ENCODE measurements at regions not wholly inside any gene's neighbourhood (a gene's known extent, or its start where the extent isn't known, plus 50 kb on each side); places are given as distances from the start of the nearest gene placed in this dataset.

DNA sequence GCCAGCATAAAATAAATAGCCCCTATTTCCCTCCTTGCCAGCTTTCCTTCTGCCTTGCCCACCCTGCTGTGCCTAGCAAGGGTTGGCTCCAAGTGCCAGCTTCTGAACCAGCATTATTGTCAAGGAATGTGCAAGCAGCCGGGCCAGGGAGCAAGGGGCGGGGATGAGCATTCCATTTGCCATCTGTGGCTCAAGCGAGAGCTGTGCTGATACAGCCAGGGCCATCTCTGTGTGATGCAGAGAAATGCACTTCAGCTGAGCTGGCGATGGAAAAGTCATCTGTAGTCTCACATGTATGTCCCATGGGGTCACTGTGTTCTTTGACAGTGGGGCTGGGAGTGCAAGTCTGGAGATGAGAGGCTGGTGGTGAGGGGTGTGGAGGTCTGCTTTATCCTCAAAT, 137.3 kb downstream of the SUDS3 start:
- H3K27me3 ChIP-seq (ENCODE audit: insufficient read depth, low read length): no peaks in the 10 kb centered on the region
- no peak overlapping the region for H2AK5ac ChIP-seq (ENCODE audit: low read length)
- no peak overlapping the region for H3K4ac ChIP-seq (ENCODE audit: low read depth, low read length)
- no peak overlapping the region for H4K8ac ChIP-seq (ENCODE audit: low read depth, low read length)
- H3K79me1 ChIP-seq (ENCODE audit: low read length): no peaks in the 10 kb centered on the region
- H3K9me3 ChIP-seq (ENCODE audit: insufficient read depth, low read depth, low read length): peaks cover 3% of the 10 kb centered on the region
- H2AFZ ChIP-seq (ENCODE audit: insufficient read depth, low read length, poor library complexity): no peak overlapping the region
- no peak overlapping the region for H3K18ac ChIP-seq (ENCODE audit: low read length)
- H4K91ac ChIP-seq (ENCODE audit: low read depth, low read length): no peak overlapping the region
- no peaks in the 10 kb centered on the region for H3K36me3 ChIP-seq (ENCODE audit: control insufficient read depth in 1 of 2, insufficient read depth in 2 of 2, low read length in 2 of 2)
- peak overlapping the region; percentile 40 for H3K4me3 ChIP-seq (ENCODE audit: low read depth, low read length)
- no peak overlapping the region for H4K12ac ChIP-seq (ENCODE audit: low read depth, low read length)
- H3K23ac ChIP-seq (ENCODE audit: low read length): no peak overlapping the region
- H2BK120ac ChIP-seq (ENCODE audit: insufficient read depth, low read length, poor library complexity): no peak overlapping the region
- H3K4me2 ChIP-seq (ENCODE audit: low read length): no peak overlapping the region
- no peak overlapping the region for H2BK12ac ChIP-seq (ENCODE audit: low read length)
- H3K14ac ChIP-seq (ENCODE audit: low read length): no peak overlapping the region
- peak; percentile 23 to 48 for DNase-seq
- H2BK5ac ChIP-seq (ENCODE audit: low read depth, low read length, poor library complexity): no peak overlapping the region
- H3K79me2 ChIP-seq (ENCODE audit: control insufficient read depth, insufficient read depth, low read length, poor library complexity): no peaks in the 10 kb centered on the region
- H3K9ac ChIP-seq (ENCODE audit: low read length): no peak overlapping the region
- no peaks in the 10 kb centered on the region for H3K4me1 ChIP-seq (ENCODE audit: control insufficient read depth in 1 of 2, insufficient read depth in 2 of 2, low read length in 2 of 2)
- no peak overlapping the region for H3K27ac ChIP-seq (ENCODE audit: low read depth, low read length)
- no CpG with 5 or more reads among the region's 4 CpGs for WGBS (ENCODE audit: extremely low coverage, insufficient coverage, insufficient read length)

DNA sequence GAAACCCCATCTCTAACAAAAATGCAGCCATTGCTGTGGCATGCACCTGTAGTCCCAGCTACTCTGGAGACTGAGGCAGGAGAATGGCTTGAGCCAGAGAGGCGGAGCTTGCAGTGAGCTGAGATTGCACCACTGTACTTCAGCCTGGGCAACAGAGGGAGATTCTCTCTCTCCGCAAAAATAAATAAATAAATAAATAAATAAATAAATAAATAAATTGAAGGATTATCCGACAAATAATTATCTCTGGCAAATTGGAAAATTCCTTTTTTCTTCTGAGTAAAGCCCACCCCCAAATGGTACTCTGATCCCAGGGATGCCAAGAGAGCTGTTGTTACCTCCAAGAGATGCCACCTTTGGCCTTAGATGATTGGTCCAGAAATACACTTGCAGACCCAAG, 137.9 kb downstream of the SUDS3 start:
- Histone ChIP-seq H3K18ac (ENCODE audit: low read length) (no peak overlapping the region), H3K36me3 (ENCODE audit: control insufficient read depth in 1 of 2, insufficient read depth in 2 of 2, low read length in 2 of 2) (no peaks in the 10 kb centered on the region), H3K27ac (ENCODE audit: low read depth, low read length) (no peak overlapping the region), H2BK120ac (ENCODE audit: insufficient read depth, low read length, poor library complexity) (no peak overlapping the region), H4K91ac (ENCODE audit: low read depth, low read length) (no peak overlapping the region), H3K27me3 (ENCODE audit: insufficient read depth, low read length) (no peaks in the 10 kb centered on the region), H2AK5ac (ENCODE audit: low read length) (no peak overlapping the region), H4K12ac (ENCODE audit: low read depth, low read length) (no peak overlapping the region), H3K9ac (ENCODE audit: low read length) (no peak overlapping the region), H3K4me1 (ENCODE audit: control insufficient read depth in 1 of 2, insufficient read depth in 2 of 2, low read length in 2 of 2) (no peaks in the 10 kb centered on the region), H3K9me3 (ENCODE audit: insufficient read depth, low read depth, low read length) (peaks cover 3% of the 10 kb centered on the region), H3K4me3 (ENCODE audit: low read depth, low read length) (no peak overlapping the region), H3K23ac (ENCODE audit: low read length) (no peak overlapping the region), H3K79me2 (ENCODE audit: control insufficient read depth, insufficient read depth, low read length, poor library complexity) (no peaks in the 10 kb centered on the region), H2AFZ (ENCODE audit: insufficient read depth, low read length, poor library complexity) (no peak overlapping the region), H3K14ac (ENCODE audit: low read length) (no peak overlapping the region), H3K4me2 (ENCODE audit: low read length) (no peak overlapping the region), H4K8ac (ENCODE audit: low read depth, low read length) (no peak overlapping the region), H2BK12ac (ENCODE audit: low read length) (no peak overlapping the region), H3K4ac (ENCODE audit: low read depth, low read length) (no peak overlapping the region), H2BK5ac (ENCODE audit: low read depth, low read length, poor library complexity) (no peak overlapping the region), H3K79me1 (ENCODE audit: low read length) (no peaks in the 10 kb centered on the region)
- DNase-seq: no peak
- whole genome bisulfite sequencing (ENCODE audit: extremely low coverage, insufficient coverage, insufficient read length): no CpG with 5 or more reads among the region's 3 CpGs

DNA sequence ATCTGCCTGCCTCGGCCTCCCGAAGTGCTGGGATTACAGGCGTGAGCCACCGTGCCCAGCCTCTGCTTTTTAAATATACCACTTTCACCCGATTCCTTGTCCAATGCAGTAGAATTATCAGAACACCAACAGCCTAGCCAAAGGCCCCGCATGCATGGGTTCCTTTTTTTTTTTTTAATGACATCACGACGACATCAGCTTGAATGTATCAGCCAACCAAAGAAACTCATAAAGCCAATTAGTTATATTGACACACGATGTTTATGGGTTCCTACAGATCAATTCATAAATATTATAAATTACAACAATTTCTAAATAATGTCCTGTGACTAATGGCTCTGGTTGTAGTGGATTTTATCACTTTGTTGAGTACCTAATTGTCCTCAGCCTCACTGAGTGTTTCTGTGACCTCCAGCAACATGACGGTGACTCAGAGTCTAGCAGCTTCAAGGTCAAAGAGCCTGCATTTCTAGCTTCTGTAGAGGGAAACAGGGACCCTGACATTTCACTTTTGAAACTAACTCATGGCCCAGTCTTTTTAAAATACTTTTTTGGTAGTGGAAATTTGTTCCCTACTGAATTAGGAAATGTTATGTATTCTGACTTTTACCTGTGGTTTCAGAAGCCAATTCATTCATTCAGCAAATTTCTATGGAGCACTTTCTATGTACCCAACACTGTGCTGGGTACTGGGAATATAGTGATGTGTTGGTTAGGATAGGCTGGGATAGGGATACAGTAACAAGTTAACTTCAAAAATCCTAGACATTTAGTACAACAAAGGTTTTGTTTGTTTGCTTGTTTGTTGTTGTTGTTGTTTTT, 144.1 kb downstream of the SUDS3 start:
- Histone ChIP-seq H3K36me3 (ENCODE audit: control insufficient read depth in 1 of 2, insufficient read depth in 2 of 2, low read length in 2 of 2) (no peaks in the 10 kb centered on the region), H3K79me1 (ENCODE audit: low read length) (no peaks in the 10 kb centered on the region), H3K14ac (ENCODE audit: low read length) (no peak overlapping the region), H3K23ac (ENCODE audit: low read length) (no peak overlapping the region), H3K4ac (ENCODE audit: low read depth, low read length) (no peak overlapping the region), H4K8ac (ENCODE audit: low read depth, low read length) (no peak overlapping the region), H2BK12ac (ENCODE audit: low read length) (no peak overlapping the region), H3K79me2 (ENCODE audit: control insufficient read depth, insufficient read depth, low read length, poor library complexity) (no peaks in the 10 kb centered on the region), H3K4me2 (ENCODE audit: low read length) (no peak overlapping the region), H2BK120ac (ENCODE audit: insufficient read depth, low read length, poor library complexity) (no peak overlapping the region), H2BK5ac (ENCODE audit: low read depth, low read length, poor library complexity) (no peak overlapping the region), H3K27me3 (ENCODE audit: insufficient read depth, low read length) (no peaks in the 10 kb centered on the region), H3K4me1 (ENCODE audit: control insufficient read depth in 1 of 2, insufficient read depth in 2 of 2, low read length in 2 of 2) (no peaks in the 10 kb centered on the region), H3K27ac (ENCODE audit: low read depth, low read length) (no peak overlapping the region), H2AK5ac (ENCODE audit: low read length) (no peak overlapping the region), H3K9ac (ENCODE audit: low read length) (no peak overlapping the region), H4K12ac (ENCODE audit: low read depth, low read length) (no peak overlapping the region), H4K91ac (ENCODE audit: low read depth, low read length) (no peak overlapping the region), H3K18ac (ENCODE audit: low read length) (no peak overlapping the region), H3K4me3 (ENCODE audit: low read depth, low read length) (no peak overlapping the region), H3K9me3 (ENCODE audit: insufficient read depth, low read depth, low read length) (peaks cover 3% of the 10 kb centered on the region), H2AFZ (ENCODE audit: insufficient read depth, low read length, poor library complexity) (no peak overlapping the region)
- DNase-seq: no peak
- WGBS (ENCODE audit: extremely low coverage, insufficient coverage, insufficient read length): no CpG with 5 or more reads among the region's 10 CpGs

DNA sequence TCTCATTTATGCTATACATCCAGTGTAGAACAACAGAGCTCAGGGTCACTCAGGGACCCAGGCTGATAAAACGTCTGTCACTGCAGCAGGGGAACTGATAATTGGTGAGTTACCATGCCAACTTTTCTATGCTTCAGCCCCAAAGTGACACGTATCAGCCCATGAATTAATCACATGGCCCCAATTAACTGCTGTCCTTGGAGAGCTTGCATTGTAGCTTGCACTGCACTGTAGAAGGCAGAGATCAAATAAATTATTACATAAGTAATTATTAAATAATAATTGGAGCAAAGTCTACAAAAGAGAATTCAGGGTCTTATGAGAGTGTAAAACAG, 144.6 kb downstream of the SUDS3 start:
- Histone ChIP-seq H2AK5ac (ENCODE audit: low read length) (no peak overlapping the region), H3K4me3 (ENCODE audit: low read depth, low read length) (no peak overlapping the region), H2BK5ac (ENCODE audit: low read depth, low read length, poor library complexity) (no peak overlapping the region), H3K4ac (ENCODE audit: low read depth, low read length) (no peak overlapping the region), H3K79me2 (ENCODE audit: control insufficient read depth, insufficient read depth, low read length, poor library complexity) (no peaks in the 10 kb centered on the region), H3K4me2 (ENCODE audit: low read length) (no peak overlapping the region), H3K79me1 (ENCODE audit: low read length) (no peaks in the 10 kb centered on the region), H4K12ac (ENCODE audit: low read depth, low read length) (no peak overlapping the region), H3K36me3 (ENCODE audit: control insufficient read depth in 1 of 2, insufficient read depth in 2 of 2, low read length in 2 of 2) (no peaks in the 10 kb centered on the region), H3K14ac (ENCODE audit: low read length) (no peak overlapping the region), H3K9ac (ENCODE audit: low read length) (no peak overlapping the region), H3K27me3 (ENCODE audit: insufficient read depth, low read length) (no peaks in the 10 kb centered on the region), H2BK12ac (ENCODE audit: low read length) (no peak overlapping the region), H3K9me3 (ENCODE audit: insufficient read depth, low read depth, low read length) (peaks cover 3% of the 10 kb centered on the region), H3K18ac (ENCODE audit: low read length) (no peak overlapping the region), H2AFZ (ENCODE audit: insufficient read depth, low read length, poor library complexity) (no peak overlapping the region), H3K27ac (ENCODE audit: low read depth, low read length) (no peak overlapping the region), H2BK120ac (ENCODE audit: insufficient read depth, low read length, poor library complexity) (no peak overlapping the region), H4K91ac (ENCODE audit: low read depth, low read length) (no peak overlapping the region), H4K8ac (ENCODE audit: low read depth, low read length) (no peak overlapping the region), H3K23ac (ENCODE audit: low read length) (no peak overlapping the region), H3K4me1 (ENCODE audit: control insufficient read depth in 1 of 2, insufficient read depth in 2 of 2, low read length in 2 of 2) (no peaks in the 10 kb centered on the region)
- no peak for DNase-seq
- no CpG with 5 or more reads among the region's 2 CpGs for WGBS (ENCODE audit: extremely low coverage, insufficient coverage, insufficient read length)

Data from trophoblast cell (in vitro differentiated cells and primary cell).